Stimulated activated CD4-positive, alpha-beta T cell treated with anti-CD3 and anti-CD28 coated beads, Interleukin-1b, Interleukin-23, amount 100 ng/mL, for 1 hour (primary cell): ENCODE measurements at regions not wholly inside any gene's neighbourhood (a gene's known extent, or its start where the extent isn't known, plus 50 kb on each side); places are given as distances from the start of the nearest gene placed in this dataset.
A peak's percentile ranks its signal among the peaks of the same experiment; 100 is the strongest.

Experiments
- DNase-seq, 2 donors: peaks; one replicate each; pipeline ENCODE4 v3.0.0-alpha.2; 2020; ENCODE audit warnings: low read depth in 2 of 2

- no peak for DNase-seq
Measured at GRCh38 chr2:71277536-71278103, 50.7 kb upstream of the PAIP2B start.

- no peak for DNase-seq
Measured at GRCh38 chr2:71277147-71277475, 50.2 kb upstream of the PAIP2B start.

GRCh38 chr2:71276311-71277146 is 49.6 kb upstream of the PAIP2B start:
- peak; percentile 47 to 79 for DNase-seq
